H1 (cell line): ENCODE measurements at regions not wholly inside any gene's neighbourhood (a gene's known extent, or its start where the extent isn't known, plus 50 kb on each side); places are given as distances from the start of the nearest gene placed in this dataset.

Experiments used
- CTCF ChIA-PET: fragments of 300-600 bp; sonication (Branson Sonifier 250); formaldehyde crosslinking; loops from one replicate; lab custom pipeline; 2021; ENCODE audit not compliant: partially characterized antibody; lab: Charles Lee
- POLR2A ChIA-PET: fragments of 300-600 bp; sonication (Branson Sonifier 250); formaldehyde crosslinking; loops from one replicate; lab custom pipeline; 2021; ENCODE audit warnings: inconsistent platforms; ENCODE audit not compliant: partially characterized antibody; lab: Charles Lee
- DNase-seq, 2 experiments: peaks; one replicate each; pipeline versions ENCODE4 v3.0.0 to v3.0.0-alpha.2; 2010 to 2022; ENCODE audit warnings: low spot score in 2 of 2, low read depth in 1 of 2, mixed read lengths in 1 of 2
- FAIRE-seq: peaks from 2 replicates; lab custom pipeline; 2011; peaks lifted over from hg19 to GRCh38; lab: Jason Lieb, UNC
- H2AFZ ChIP-seq: 2 replicates; pipeline ENCODE4 v1.8.1; 2012; ENCODE audit warnings: low read length, inconsistent platforms
- H2AK5ac ChIP-seq: 2 replicates; pipeline ENCODE4 v1.6.1; 2013; ENCODE audit warnings: low read depth, low read length
- H2BK120ac ChIP-seq: replicated peaks from 2 replicates; pipeline ENCODE3; 2013; ENCODE audit warnings: low read depth, low read length, inconsistent platforms
- H2BK12ac ChIP-seq: 2 replicates; pipeline ENCODE4 v1.6.1; 2013; ENCODE audit warnings: low read depth, low read length
- H2BK15ac ChIP-seq: 2 replicates; pipeline ENCODE4 v1.6.1; 2013; ENCODE audit warnings: low read length
- H2BK20ac ChIP-seq: 2 replicates; pipeline ENCODE4 v1.6.1; 2013; ENCODE audit warnings: low read length
- H2BK5ac ChIP-seq: 2 replicates; pipeline ENCODE4 v1.6.1; 2013; ENCODE audit warnings: low read depth, low read length
- H3K14ac ChIP-seq: 2 replicates; pipeline ENCODE4 v1.6.1; 2013; ENCODE audit warnings: inconsistent platforms; ENCODE audit not compliant: insufficient read length
- H3K18ac ChIP-seq: 2 replicates; pipeline ENCODE4 v1.6.1; 2013; ENCODE audit warnings: low read length; ENCODE audit errors: extremely low read depth
- H3K23ac ChIP-seq: 2 replicates; pipeline ENCODE4 v1.6.1; 2013; ENCODE audit warnings: inconsistent platforms; ENCODE audit not compliant: insufficient read length
- H3K23me2 ChIP-seq: 2 replicates; pipeline ENCODE4 v1.6.1; 2013; ENCODE audit warnings: low read depth, low read length
- H3K27ac ChIP-seq: 2 replicates; pipeline ENCODE4 v1.6.1; 2011; ENCODE audit warnings: low read depth, low read length, inconsistent platforms
- H3K27me3 ChIP-seq, 4 experiments: replicated peaks in 1 of 4; 1 replicate in 1 of 4; 2 replicates in 3 of 4; pipeline versions ENCODE4 v1.6.1 to v1.8.1; 2011 to 2013; ENCODE audit warnings: low read length in 3 of 4, mild to moderate bottlenecking in 3 of 4, inconsistent platforms in 2 of 4, mixed read lengths in 2 of 4, moderate library complexity in 1 of 4; ENCODE audit not compliant: control insufficient read depth in 3 of 4, insufficient read depth in 3 of 4; ENCODE audit errors: extremely low read depth in 1 of 4
- H3K36me3 ChIP-seq, 4 experiments: 2 replicates each; pipeline versions ENCODE4 v1.6.1 to v1.8.1; 2011 to 2013; ENCODE audit warnings: mild to moderate bottlenecking in 4 of 4, low read length in 3 of 4, moderate library complexity in 2 of 4, control low read depth in 1 of 4, inconsistent platforms in 1 of 4; ENCODE audit not compliant: insufficient read depth in 4 of 4, control insufficient read depth in 2 of 4
- H3K4ac ChIP-seq: replicated peaks from 2 replicates; pipeline ENCODE3; 2013; ENCODE audit warnings: low read length, low read depth, mixed read lengths, inconsistent platforms; ENCODE audit not compliant: insufficient read length
- H3K4me1 ChIP-seq, 4 experiments: replicated peaks in 1 of 4; 1 replicate in 1 of 4; 2 replicates in 3 of 4; pipeline versions ENCODE4 v1.6.1 to v1.8.1; 2011 to 2013; ENCODE audit warnings: low read length in 3 of 4, inconsistent platforms in 2 of 4, mixed read lengths in 1 of 4; ENCODE audit not compliant: insufficient read depth in 4 of 4, control insufficient read depth in 3 of 4
- H3K4me2 ChIP-seq, 2 experiments: 2 replicates each; pipeline versions ENCODE4 v1.6.1 to v1.8.1; 2011 to 2013; ENCODE audit warnings: low read depth in 2 of 2, low read length in 2 of 2, control low read depth in 1 of 2, inconsistent platforms in 1 of 2, mild to moderate bottlenecking in 1 of 2; ENCODE audit not compliant: insufficient read depth in 1 of 2
- H3K4me3 ChIP-seq, 4 experiments: fragments of 200-600, 300-600 bp in 1 of 4; sonication (generic), shearing (Covaris generic), sonication (Bioruptor Twin) in 1 of 4; 2 replicates each; pipeline versions ENCODE4 v1.5.1 to v1.8.1; 2011 to 2016; ENCODE audit warnings: low read length in 4 of 4, low read depth in 3 of 4, control low read depth in 2 of 4, inconsistent platforms in 2 of 4, mild to moderate bottlenecking in 2 of 4, mixed read lengths in 1 of 4, moderate library complexity in 1 of 4; ENCODE audit not compliant: insufficient read depth in 2 of 4; ENCODE audit errors: extremely low read depth in 1 of 4
- H3K56ac ChIP-seq: replicated peaks from 2 replicates; pipeline ENCODE3; 2013; ENCODE audit warnings: low read depth, mild to moderate bottlenecking, mixed read lengths, low read length, inconsistent platforms; ENCODE audit not compliant: insufficient read length
- H3K79me1 ChIP-seq: 2 replicates; pipeline ENCODE4 v1.6.1; 2013; ENCODE audit warnings: low read depth, low read length, control low read depth
- H3K79me2 ChIP-seq, 2 experiments: 2 replicates each; pipeline versions ENCODE4 v1.6.1 to v1.8.1; 2012 to 2013; ENCODE audit warnings: low read length in 2 of 2, mild to moderate bottlenecking in 2 of 2, inconsistent platforms in 1 of 2; ENCODE audit not compliant: insufficient read depth in 2 of 2, control insufficient read depth in 1 of 2
- H3K9ac ChIP-seq, 4 experiments: replicated peaks in 1 of 4; 1 replicate in 1 of 4; 2 replicates in 3 of 4; pipeline versions ENCODE4 v1.6.1 to v1.8.1; 2011 to 2013; ENCODE audit warnings: low read depth in 3 of 4, low read length in 3 of 4, control low read depth in 2 of 4, mild to moderate bottlenecking in 2 of 4, moderate library complexity in 2 of 4, inconsistent platforms in 1 of 4; ENCODE audit errors: extremely low read depth in 1 of 4
- H3K9me3 ChIP-seq, 2 experiments: 2 replicates each; pipeline versions ENCODE4 v1.6.1 to v1.8.1; 2012 to 2013; ENCODE audit warnings: mild to moderate bottlenecking in 2 of 2, moderate library complexity in 2 of 2, control low read depth in 1 of 2, inconsistent platforms in 1 of 2, low read depth in 1 of 2, low read length in 1 of 2, mixed read lengths in 1 of 2; ENCODE audit not compliant: insufficient read depth in 2 of 2
- H4K20me1 ChIP-seq, 2 experiments: replicated peaks in 1 of 2; 2 replicates each; pipeline versions ENCODE3 to v1.8.1; 2011 to 2013; ENCODE audit warnings: inconsistent platforms in 2 of 2, low read length in 2 of 2, mild to moderate bottlenecking in 1 of 2; ENCODE audit not compliant: insufficient read depth in 2 of 2, control insufficient read depth in 1 of 2
- H4K5ac ChIP-seq: 2 replicates; pipeline ENCODE4 v1.6.1; 2013; ENCODE audit warnings: low read length, low read depth, mixed read lengths, inconsistent platforms; ENCODE audit not compliant: insufficient read length
- H4K8ac ChIP-seq: 2 replicates; pipeline ENCODE4 v1.8.0; 2013; ENCODE audit warnings: mild to moderate bottlenecking, moderate library complexity, low read length, inconsistent platforms; ENCODE audit not compliant: insufficient read depth; ENCODE audit errors: extremely low read depth
- H4K91ac ChIP-seq: replicated peaks from 2 replicates; pipeline ENCODE3; 2013; ENCODE audit warnings: low read length, mixed read lengths, inconsistent platforms; ENCODE audit not compliant: insufficient read length
- CEBPB ChIP-seq: IDR thresholded peaks from 2 replicates; pipeline ENCODE4 v1.6.1; 2012; ENCODE audit warnings: low read depth, low read length
- FOSL1 ChIP-seq: IDR thresholded peaks from 2 replicates; pipeline ENCODE4 v1.6.1; 2011; ENCODE audit warnings: mild to moderate bottlenecking, low read depth, low read length, moderate library complexity; ENCODE audit not compliant: insufficient read depth
- PHF8 ChIP-seq: fragments of 200-600 bp; sonication (generic); conservative IDR thresholded peaks from 2 replicates; pipeline ENCODE4 v1.7.1; 2012; ENCODE audit warnings: low read depth, mild to moderate bottlenecking, inconsistent platforms, low read length, moderate library complexity
- SIX5 ChIP-seq: IDR thresholded peaks from 2 replicates; pipeline ENCODE4 v1.6.1; 2011; ENCODE audit warnings: mild to moderate bottlenecking, low read depth, low read length
- WGBS, 2 experiments: shearing (Covaris generic) in 1 of 2; methylation state at CpG; one replicate each; pipeline versions ENCODE4 v1.1.6 to v1.1.7; 2013 to 2015; ENCODE audit warnings: low lambda C conversion rate in 2 of 2, mixed read lengths in 2 of 2, inconsistent platforms in 1 of 2, low coverage in 1 of 2, missing lambda C conversion rate in 1 of 2; ENCODE audit not compliant: insufficient replicate concordance in 2 of 2, insufficient coverage in 1 of 2, insufficient read length in 1 of 2; ENCODE audit errors: extremely low coverage in 1 of 2, missing lambda C conversion rate in 1 of 2; 5-methylcytosine and 5-hydroxymethylcytosine counted together

DNA sequence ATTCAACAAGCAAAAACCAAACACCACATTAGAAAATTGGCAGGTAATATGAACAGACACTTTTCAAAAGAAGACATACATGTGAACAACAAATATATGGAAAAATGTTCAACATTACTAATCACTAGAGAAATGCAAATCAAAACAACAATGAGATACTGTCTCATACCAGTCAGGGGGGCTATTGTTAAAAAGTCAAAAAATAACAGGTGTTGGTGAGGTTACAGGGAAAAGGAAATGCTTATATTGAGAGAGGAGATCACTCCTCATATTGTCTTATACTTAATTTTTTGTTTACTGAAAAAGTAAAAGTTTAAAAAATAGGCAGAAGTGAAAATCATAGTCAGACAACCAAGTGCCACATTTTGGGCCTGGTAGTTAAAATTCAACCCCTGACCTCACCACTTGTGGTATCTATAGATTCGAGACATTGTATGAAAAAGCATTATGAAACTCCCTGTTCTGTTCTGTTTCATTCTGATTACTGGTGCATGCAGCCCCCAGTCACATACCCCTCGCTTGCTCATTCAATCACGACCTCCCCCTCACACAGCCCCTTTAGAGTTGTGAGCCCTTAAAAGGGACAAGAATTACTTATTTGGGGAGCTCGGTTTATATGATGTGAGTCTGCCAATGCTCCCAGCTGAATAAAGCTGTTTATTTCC is 153.7 kb upstream of the FGF16 start:
- H3K4me3 ChIP-seq, result no peak overlapping the region
- no peak overlapping the region for H2BK15ac ChIP-seq
- no peak overlapping the region for H3K18ac ChIP-seq
- no peak overlapping the region for H2BK120ac ChIP-seq
- no peak overlapping the region for H2BK20ac ChIP-seq
- no peak overlapping the region for H3K56ac ChIP-seq
- no peaks in the 10 kb centered on the region; a peak in 1 of 8 replicates for H3K36me3 ChIP-seq
- no peak overlapping the region for H2BK12ac ChIP-seq
- H3K9ac ChIP-seq, result no peak overlapping the region
- no peaks in the 10 kb centered on the region for H4K20me1 ChIP-seq
- ChIA-PET CTCF (no interaction called here), POLR2A (no interaction called here)
- no peak overlapping the region for H2AFZ ChIP-seq
- TF ChIP-seq SIX5, result no peak
- TF ChIP-seq CEBPB, result no peak
- TF ChIP-seq FOSL1, result no peak
- no peak for TF ChIP-seq PHF8
- H3K4me2 ChIP-seq, result no peak overlapping the region
- no peak overlapping the region for H2AK5ac ChIP-seq
- H3K79me1 ChIP-seq, result no peaks in the 10 kb centered on the region
- H4K91ac ChIP-seq, result no peak overlapping the region
- H3K14ac ChIP-seq, result no peak overlapping the region
- H4K5ac ChIP-seq, result no peak overlapping the region
- no peak overlapping the region for H3K4ac ChIP-seq
- H3K27me3 ChIP-seq, result no peaks in the 10 kb centered on the region
- no peak overlapping the region for H3K27ac ChIP-seq
- whole genome bisulfite sequencing, 2 experiments, result 96% methylated on average over 4 of the region's 4 CpGs; no CpG with 5 or more reads in 1 of the 2 experiments
- no peaks in the 10 kb centered on the region for H3K79me2 ChIP-seq
- no peaks in the 10 kb centered on the region for H3K23me2 ChIP-seq
- H3K9me3 ChIP-seq, result peaks cover 0 to 4% of the 10 kb centered on the region in 2 experiments; a peak in 1 of 4 replicates
- no peak overlapping the region for H3K23ac ChIP-seq
- no peaks in the 10 kb centered on the region for H3K4me1 ChIP-seq
- FAIRE-seq (no peak), DNase-seq (no peak)
- no peak overlapping the region for H2BK5ac ChIP-seq
- no peak overlapping the region for H4K8ac ChIP-seq
